Stomach (tissue), 8 donors: ENCODE measurements at regions not wholly inside any gene's neighbourhood (a gene's known extent, or its start where the extent isn't known, plus 50 kb on each side); places are given as distances from the start of the nearest gene placed in this dataset.

Experiments used
- DNase-seq, 2 donors: peaks; one replicate each; pipeline versions ENCODE4 v3.0.0 to v3.0.0-alpha.2; 2013 to 2019
- H3K27ac ChIP-seq, 5 donors: fragments of 200-600 bp in 4 of 5; sonication (generic) in 4 of 5; one replicate each; pipeline ENCODE4 v1.5.1; 2013 to 2019; ENCODE audit warnings: mild to moderate bottlenecking in 1 of 5, moderate library complexity in 1 of 5
- H3K27me3 ChIP-seq, 3 donors: fragments of 200-600 bp; sonication (generic); one replicate each; pipeline ENCODE4 v1.5.1; 2017 to 2019; ENCODE audit warnings: mixed run types in 1 of 3
- H3K36me3 ChIP-seq, 4 donors: fragments of 200-600 bp; sonication (generic); 1 replicate in 3 of 4; 2 replicates in 1 of 4; pipeline ENCODE4 v1.5.1; 2016 to 2019
- H3K4me1 ChIP-seq, 4 donors: fragments of 200-600 bp; sonication (generic); one replicate each; pipeline ENCODE4 v1.5.1; 2016 to 2019
- H3K4me3 ChIP-seq, 4 donors: fragments of 200-600 bp; sonication (generic) in 3 of 4; one replicate each; pipeline ENCODE4 v1.5.1; 2016 to 2019; ENCODE audit warnings: mild to moderate bottlenecking in 1 of 4
- H3K9me3 ChIP-seq, 4 donors: fragments of 200-600 bp; sonication (generic); one replicate each; pipeline ENCODE4 v1.5.1; 2016 to 2019
- EP300 ChIP-seq: sonication (generic); formaldehyde crosslinking; IDR thresholded peaks from one replicate; pipeline ENCODE4 v1.6.1; 2017; ENCODE audit warnings: antibody characterized with exemption
- POLR2A ChIP-seq, 4 donors: fragments of 450-650 bp; IDR thresholded peaks; one replicate each; pipeline ENCODE4 v1.6.1; 2016; ENCODE audit warnings: antibody characterized with exemption in 4 of 4, control low read depth in 2 of 4, mild to moderate bottlenecking in 1 of 4, moderate library complexity in 1 of 4
- POLR2AphosphoS5 ChIP-seq, 3 donors: sonication (generic); formaldehyde crosslinking; IDR thresholded peaks; one replicate each; pipeline ENCODE4 v1.6.1; 2016; ENCODE audit warnings: antibody characterized with exemption in 3 of 3
- WGBS, 5 donors: extraction: QIAGEN DNeasy Blood & Tissue Kit in 3 of 5; methylation state at CpG; one replicate each; pipeline versions ENCODE4 v1.1.5 to v1.1.7; 2013 to 2018; 5-methylcytosine and 5-hydroxymethylcytosine counted together
- intact Hi-C: fragments of 100-400 bp; cut with DNase I; formaldehyde crosslinking; loops from one replicate; pipeline ENCODE4 v1.15.1; 2023; ENCODE audit warnings: low total_unique reads
- TF ChIP-seq, protein P1 (sequence below), 7 experiments: fragments of 450-650 bp in 4 of 7; fragments of 200-600 bp in 3 of 7; sonication (generic) in 3 of 7; IDR thresholded peaks; one replicate each; pipeline ENCODE4 v1.5.1; 2016 to 2019; ENCODE audit warnings: antibody characterized with exemption in 7 of 7, control low read depth in 2 of 7, mild to moderate bottlenecking in 1 of 7
- donor health status: healthy with polysubstance abuse.
- donor health status: Bipolar disorder and iron deficiency.
- donor health status: healthy.

DNA sequence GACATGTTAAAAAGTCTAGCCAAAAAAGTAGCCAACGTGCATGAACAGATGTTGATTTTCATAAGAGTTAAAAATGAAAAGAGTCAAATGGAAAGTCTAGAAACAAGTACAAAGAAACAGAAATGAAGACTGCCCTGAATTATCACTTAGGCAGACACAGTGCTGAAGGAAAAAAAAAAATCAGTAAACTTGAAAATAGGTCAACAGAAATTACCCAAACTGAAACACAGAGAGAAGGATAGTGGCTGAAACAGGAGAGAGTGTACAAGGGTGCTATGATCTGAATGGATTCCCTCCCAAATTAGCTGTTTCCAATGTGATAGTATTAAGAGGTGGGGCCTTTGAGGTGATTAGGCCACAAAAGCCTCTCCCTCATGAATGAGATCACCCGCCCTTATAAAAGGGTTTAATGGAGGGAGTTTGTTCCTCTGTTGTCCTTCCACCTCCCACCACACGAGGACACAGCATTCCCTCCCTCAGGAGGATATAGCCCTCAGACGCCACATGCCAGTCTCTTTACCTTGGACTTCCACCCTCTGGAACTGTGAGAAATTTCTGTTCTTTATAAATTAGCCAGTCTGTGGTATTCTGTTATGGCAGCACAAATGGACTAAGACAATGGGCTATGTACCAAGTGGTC is 249.7 kb downstream of the AHR start:
- peaks cover 0 to 18% (median 9%) of the 10 kb centered on the region in 4 donors for H3K4me1 ChIP-seq
- WGBS, 5 donors, result 83 to 94% (median 88%) methylated on average over 4 of the region's 4 CpGs
- intact Hi-C loops, result no loop called here
- TF ChIP-seq, protein P1, sequence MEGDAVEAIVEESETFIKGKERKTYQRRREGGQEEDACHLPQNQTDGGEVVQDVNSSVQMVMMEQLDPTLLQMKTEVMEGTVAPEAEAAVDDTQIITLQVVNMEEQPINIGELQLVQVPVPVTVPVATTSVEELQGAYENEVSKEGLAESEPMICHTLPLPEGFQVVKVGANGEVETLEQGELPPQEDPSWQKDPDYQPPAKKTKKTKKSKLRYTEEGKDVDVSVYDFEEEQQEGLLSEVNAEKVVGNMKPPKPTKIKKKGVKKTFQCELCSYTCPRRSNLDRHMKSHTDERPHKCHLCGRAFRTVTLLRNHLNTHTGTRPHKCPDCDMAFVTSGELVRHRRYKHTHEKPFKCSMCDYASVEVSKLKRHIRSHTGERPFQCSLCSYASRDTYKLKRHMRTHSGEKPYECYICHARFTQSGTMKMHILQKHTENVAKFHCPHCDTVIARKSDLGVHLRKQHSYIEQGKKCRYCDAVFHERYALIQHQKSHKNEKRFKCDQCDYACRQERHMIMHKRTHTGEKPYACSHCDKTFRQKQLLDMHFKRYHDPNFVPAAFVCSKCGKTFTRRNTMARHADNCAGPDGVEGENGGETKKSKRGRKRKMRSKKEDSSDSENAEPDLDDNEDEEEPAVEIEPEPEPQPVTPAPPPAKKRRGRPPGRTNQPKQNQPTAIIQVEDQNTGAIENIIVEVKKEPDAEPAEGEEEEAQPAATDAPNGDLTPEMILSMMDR (IDR thresholded peaks at IDR 0.05), result no peak
- H3K27me3 ChIP-seq, result no peaks in the 10 kb centered on the region
- H3K9me3 ChIP-seq, result no peaks in the 10 kb centered on the region
- H3K27ac ChIP-seq, result no peak overlapping the region
- H3K4me3 ChIP-seq, result no peak overlapping the region
- no peaks in the 10 kb centered on the region for H3K36me3 ChIP-seq
- no peak for DNase-seq

- no peaks in the 10 kb centered on the region for H3K9me3 ChIP-seq
- TF ChIP-seq EP300 (no peak), POLR2AphosphoS5 (IDR thresholded peaks at IDR 0.05) (no peak), POLR2A (IDR thresholded peaks at IDR 0.05) (no peak)
- TF ChIP-seq, protein P1 (IDR thresholded peaks at IDR 0.05), result no peak
- DNase-seq, result no peak
- peaks cover 0 to 18% (median 9%) of the 10 kb centered on the region in 4 donors for H3K4me1 ChIP-seq
- H3K36me3 ChIP-seq, result no peaks in the 10 kb centered on the region
- H3K4me3 ChIP-seq, result no peak overlapping the region
- H3K27ac ChIP-seq, result no peak overlapping the region
- intact Hi-C loops, result no loop called here
- no peaks in the 10 kb centered on the region for H3K27me3 ChIP-seq
- WGBS, 5 donors, result 43 to 72% (median 71%) methylated on average over 2 of the region's 2 CpGs
Observed at GRCh38 chr7:17549406-17549805, 251.0 kb downstream of the AHR start.

DNA sequence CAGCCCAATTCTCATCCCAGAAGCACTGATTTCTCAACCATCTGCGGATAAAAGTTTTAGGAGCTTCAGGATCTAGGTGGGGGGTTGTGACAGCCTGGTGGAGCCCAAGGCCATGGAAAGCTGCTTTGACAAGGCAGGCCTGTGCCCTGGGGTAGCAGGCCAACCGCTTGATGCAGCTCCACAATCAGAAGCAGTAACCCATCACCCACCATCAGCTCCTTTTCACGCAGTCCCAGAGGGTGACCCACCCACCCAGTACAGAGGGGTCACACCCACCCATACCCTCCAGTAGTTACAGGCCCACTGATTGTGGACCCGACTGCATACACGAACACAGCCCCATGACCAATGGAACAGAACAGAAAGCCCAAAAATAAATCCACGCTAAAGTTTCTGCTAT is 253.9 kb downstream of the AHR start:
- Histone ChIP-seq H3K27me3 (no peaks in the 10 kb centered on the region), H3K4me1 (peaks cover 0 to 12% (median 3%) of the 10 kb centered on the region in 4 donors), H3K36me3 (no peaks in the 10 kb centered on the region), H3K9me3 (no peaks in the 10 kb centered on the region), H3K27ac (no peak overlapping the region), H3K4me3 (no peak overlapping the region)
- intact Hi-C loops, result no loop called here
- DNase-seq, result no peak
- TF ChIP-seq, protein P1 (IDR thresholded peaks at IDR 0.05), result no peak
- TF ChIP-seq EP300, result no peak
- 93 to 97% (median 95%) methylated on average over 6 of the region's 6 CpGs for WGBS, 5 donors

DNA sequence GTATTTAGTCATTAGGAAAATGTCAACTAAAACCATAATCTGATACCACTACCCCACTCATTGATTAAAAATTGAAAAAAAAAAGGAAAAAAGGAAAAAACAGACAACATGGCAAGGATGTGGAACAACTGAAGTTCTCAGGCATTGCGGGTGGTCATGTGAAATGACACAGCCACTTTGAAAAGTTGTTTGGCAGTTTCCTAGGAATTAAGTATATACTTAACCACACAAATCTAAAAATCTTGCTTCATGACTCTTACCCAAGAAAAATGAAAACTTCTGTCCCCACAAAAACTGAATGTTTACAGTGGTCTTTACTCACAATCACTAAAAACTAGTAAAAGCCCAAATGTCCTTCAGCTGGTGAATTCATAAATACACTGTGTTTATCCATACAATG is 254.5 kb downstream of the AHR start:
- no peaks in the 10 kb centered on the region for H3K9me3 ChIP-seq
- peaks cover under 1 to 16% (median 7%) of the 10 kb centered on the region in 4 donors for H3K4me1 ChIP-seq
- TF ChIP-seq POLR2AphosphoS5 (IDR thresholded peaks at IDR 0.05) (no peak), POLR2A (IDR thresholded peaks at IDR 0.05) (no peak), EP300 (no peak)
- TF ChIP-seq, protein P1 (IDR thresholded peaks at IDR 0.05), result no peak
- no peaks in the 10 kb centered on the region for H3K36me3 ChIP-seq
- DNase-seq, result no peak
- WGBS, 5 donors, result 89 to 96% (median 92%) methylated on average over 1 of the region's 1 CpG
- no peak overlapping the region for H3K4me3 ChIP-seq
- H3K27ac ChIP-seq, result no peak overlapping the region
- intact Hi-C loops, result no loop called here
- H3K27me3 ChIP-seq, result no peaks in the 10 kb centered on the region
